Peyer's patch (tissue), 4 donors: ENCODE measurements at regions not wholly inside any gene's neighbourhood (a gene's known extent, or its start where the extent isn't known, plus 50 kb on each side); places are given as distances from the start of the nearest gene placed in this dataset.
"Not testable (repeated sequence)": the region's sequence is repeated elsewhere in the genome, so short reads cannot be mapped to it uniquely, and the experiment has no call there.

Experiments used
- DNase-seq, 3 donors: peaks; one replicate each; pipeline ENCODE4 v3.0.0-alpha.2; 2017 to 2019
- H3K27ac ChIP-seq, 4 donors: fragments of 200-600 bp; sonication (generic); one replicate each; pipeline ENCODE4 v1.5.1; 2016 to 2019
- H3K27me3 ChIP-seq, 2 donors: fragments of 200-600 bp; sonication (generic); one replicate each; pipeline ENCODE4 v1.5.1; 2019
- H3K36me3 ChIP-seq, 3 donors: fragments of 200-600 bp; sonication (generic); one replicate each; pipeline ENCODE4 v1.5.1; 2016 to 2019
- H3K4me1 ChIP-seq, 4 donors: fragments of 200-600 bp; sonication (generic); one replicate each; pipeline ENCODE4 v1.5.1; 2016 to 2019
- H3K4me3 ChIP-seq, 4 donors: fragments of 200-600 bp; sonication (generic); 1 replicate in 3 of 4; 2 replicates in 1 of 4; pipeline ENCODE4 v1.5.1; 2016 to 2019; ENCODE audit warnings: mild to moderate bottlenecking in 1 of 4
- H3K9me3 ChIP-seq, 4 donors: fragments of 200-600 bp; sonication (generic); one replicate each; pipeline ENCODE4 v1.5.1; 2016 to 2019; ENCODE audit warnings: mild to moderate bottlenecking in 1 of 4
- POLR2A ChIP-seq, 2 donors: fragments of 450-650 bp; IDR thresholded peaks; one replicate each; pipeline ENCODE4 v1.5.1; 2017; ENCODE audit warnings: antibody characterized with exemption in 2 of 2, mild to moderate bottlenecking in 2 of 2, moderate library complexity in 2 of 2
- TF ChIP-seq, protein P1 (sequence below), 6 experiments: fragments of 450-650 bp in 4 of 6; fragments of 200-600 bp in 2 of 6; sonication (generic) in 1 of 6; IDR thresholded peaks; one replicate each; pipeline ENCODE4 v1.5.1; 2017 to 2019; ENCODE audit warnings: antibody characterized with exemption in 6 of 6, mild to moderate bottlenecking in 3 of 6, moderate library complexity in 1 of 6

DNA sequence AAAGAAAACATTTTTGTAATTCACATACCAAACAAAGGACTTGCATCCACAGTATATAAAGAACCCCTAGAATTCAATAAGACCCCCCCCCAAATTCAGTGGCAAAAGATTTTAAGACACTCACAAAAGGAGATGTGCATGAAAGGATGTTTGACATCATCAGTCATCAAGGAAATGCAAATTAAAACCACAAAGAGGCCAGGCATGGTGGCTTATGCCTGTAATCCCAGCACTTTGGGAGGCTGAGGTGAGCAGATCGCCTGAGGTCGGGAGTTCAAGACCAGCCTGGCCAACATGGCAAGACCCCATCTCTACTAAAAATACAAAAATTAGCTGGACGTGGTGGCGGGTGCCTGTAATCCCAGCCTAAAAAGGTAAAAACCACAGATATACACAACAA is 61.3 kb downstream of the AIPL1 start:
- not testable (repeated sequence) for H3K4me3 ChIP-seq, H3K27me3 ChIP-seq, H3K4me1 ChIP-seq, H3K27ac ChIP-seq, H3K9me3 ChIP-seq, H3K36me3 ChIP-seq, DNase-seq

- DNase-seq = no peak
- Histone ChIP-seq H3K27ac (no peak overlapping the region), H3K4me1 (no peaks in the 10 kb centered on the region), H3K27me3 (no peaks in the 10 kb centered on the region), H3K4me3 (no peak overlapping the region), H3K9me3 (no peaks in the 10 kb centered on the region), H3K36me3 (no peaks in the 10 kb centered on the region)
- no peak for TF ChIP-seq POLR2A (IDR thresholded peaks at IDR 0.05)
- TF ChIP-seq, protein P1, sequence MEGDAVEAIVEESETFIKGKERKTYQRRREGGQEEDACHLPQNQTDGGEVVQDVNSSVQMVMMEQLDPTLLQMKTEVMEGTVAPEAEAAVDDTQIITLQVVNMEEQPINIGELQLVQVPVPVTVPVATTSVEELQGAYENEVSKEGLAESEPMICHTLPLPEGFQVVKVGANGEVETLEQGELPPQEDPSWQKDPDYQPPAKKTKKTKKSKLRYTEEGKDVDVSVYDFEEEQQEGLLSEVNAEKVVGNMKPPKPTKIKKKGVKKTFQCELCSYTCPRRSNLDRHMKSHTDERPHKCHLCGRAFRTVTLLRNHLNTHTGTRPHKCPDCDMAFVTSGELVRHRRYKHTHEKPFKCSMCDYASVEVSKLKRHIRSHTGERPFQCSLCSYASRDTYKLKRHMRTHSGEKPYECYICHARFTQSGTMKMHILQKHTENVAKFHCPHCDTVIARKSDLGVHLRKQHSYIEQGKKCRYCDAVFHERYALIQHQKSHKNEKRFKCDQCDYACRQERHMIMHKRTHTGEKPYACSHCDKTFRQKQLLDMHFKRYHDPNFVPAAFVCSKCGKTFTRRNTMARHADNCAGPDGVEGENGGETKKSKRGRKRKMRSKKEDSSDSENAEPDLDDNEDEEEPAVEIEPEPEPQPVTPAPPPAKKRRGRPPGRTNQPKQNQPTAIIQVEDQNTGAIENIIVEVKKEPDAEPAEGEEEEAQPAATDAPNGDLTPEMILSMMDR (IDR thresholded peaks at IDR 0.05) = no peak
Measured at GRCh38 chr17:6366221-6366666, 68.7 kb downstream of the AIPL1 start.

- DNase-seq = no peak
- TF ChIP-seq, protein P1 (IDR thresholded peaks at IDR 0.05) = no peak
- no peak for TF ChIP-seq POLR2A (IDR thresholded peaks at IDR 0.05)
- Histone ChIP-seq H3K27ac (no peak overlapping the region), H3K27me3 (no peaks in the 10 kb centered on the region), H3K9me3 (no peaks in the 10 kb centered on the region), H3K4me1 (no peaks in the 10 kb centered on the region), H3K4me3 (no peak overlapping the region), H3K36me3 (no peaks in the 10 kb centered on the region)
Measured at GRCh38 chr17:6365200-6365943, 69.5 kb downstream of the AIPL1 start.

- Histone ChIP-seq H3K36me3 (no peaks in the 10 kb centered on the region), H3K4me1 (no peaks in the 10 kb centered on the region), H3K9me3 (no peaks in the 10 kb centered on the region), H3K27ac (no peak overlapping the region), H3K27me3 (no peaks in the 10 kb centered on the region), H3K4me3 (no peak overlapping the region)
- no peak for DNase-seq
- TF ChIP-seq POLR2A (IDR thresholded peaks at IDR 0.05) = no peak
- TF ChIP-seq, protein P1 (IDR thresholded peaks at IDR 0.05) = no peak
Measured at GRCh38 chr17:6361733-6362132, 73.2 kb downstream of the AIPL1 start.

DNA sequence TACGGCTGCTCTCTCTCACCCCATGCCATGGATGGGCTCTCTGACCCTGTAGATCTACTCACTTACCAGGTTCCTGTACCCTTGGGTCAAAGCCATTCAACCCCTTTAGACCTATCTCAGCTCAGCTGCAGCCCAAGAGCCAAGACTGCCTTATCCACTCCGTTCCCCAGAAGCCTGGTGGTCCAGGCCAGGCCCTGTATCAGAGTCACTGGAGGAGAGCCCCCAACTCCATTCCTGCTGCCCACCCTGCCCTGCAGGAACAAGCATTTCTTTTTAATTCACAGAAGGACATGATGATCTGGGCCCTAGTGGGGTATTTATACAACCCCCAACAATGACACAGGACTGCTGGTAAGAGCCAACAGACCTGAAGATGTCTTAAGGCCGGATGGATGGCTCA is 76.8 kb downstream of the AIPL1 start:
- no peaks in the 10 kb centered on the region for H3K9me3 ChIP-seq
- DNase-seq = no peak
- no peaks in the 10 kb centered on the region for H3K4me1 ChIP-seq
- H3K27ac ChIP-seq = no peak overlapping the region
- TF ChIP-seq, protein P1 (IDR thresholded peaks at IDR 0.05) = no peak
- TF ChIP-seq POLR2A (IDR thresholded peaks at IDR 0.05) = no peak
- no peaks in the 10 kb centered on the region for H3K36me3 ChIP-seq
- H3K27me3 ChIP-seq = no peaks in the 10 kb centered on the region
- H3K4me3 ChIP-seq = no peak overlapping the region

- TF ChIP-seq, protein P1 (IDR thresholded peaks at IDR 0.05) = no peak
- TF ChIP-seq POLR2A (IDR thresholded peaks at IDR 0.05) = no peak
- H3K9me3 ChIP-seq = no peaks in the 10 kb centered on the region
- H3K4me3 ChIP-seq = no peak overlapping the region
- H3K27ac ChIP-seq = no peak overlapping the region
- no peak for DNase-seq
- H3K4me1 ChIP-seq = no peaks in the 10 kb centered on the region
- H3K36me3 ChIP-seq = no peaks in the 10 kb centered on the region
- no peaks in the 10 kb centered on the region for H3K27me3 ChIP-seq
Measured at GRCh38 chr17:6356562-6356961, 78.4 kb downstream of the AIPL1 start.
